SU-DHL-6 (cell line): ENCODE measurements at regions not wholly inside any gene's neighbourhood (a gene's known extent, or its start where the extent isn't known, plus 50 kb on each side); places are given as distances from the start of the nearest gene placed in this dataset.

Source experiments
- H2AFZ ChIP-seq: fragments of 200-600 bp; sonication (generic); 2 replicates; pipeline ENCODE4 v1.6.1; 2014; ENCODE audit warnings: low read depth, mild to moderate bottlenecking, moderate library complexity, mixed read lengths, antibody characterized with exemption, low read length; ENCODE audit not compliant: severe bottlenecking
- H3F3A ChIP-seq: fragments of 200-600 bp; shearing (Covaris generic); 2 replicates; pipeline ENCODE4 v1.6.0; 2016; ENCODE audit warnings: antibody characterized with exemption, mild to moderate bottlenecking; ENCODE audit not compliant: insufficient read depth
- H3K27ac ChIP-seq: fragments of 200-600 bp; sonication (generic); 2 replicates; pipeline ENCODE4 v1.5.1; 2016; ENCODE audit warnings: low read depth, mild to moderate bottlenecking, low read length, moderate library complexity, mixed read lengths
- H3K27me3 ChIP-seq: fragments of 200-600 bp; sonication (generic), shearing (Covaris generic); 2 replicates; pipeline ENCODE4 v1.6.0; 2014; ENCODE audit warnings: mild to moderate bottlenecking, low read length
- H3K36me3 ChIP-seq: fragments of 200-600 bp; sonication (generic); 2 replicates; pipeline ENCODE4 v1.6.1; 2014; ENCODE audit warnings: mild to moderate bottlenecking, low read length, mixed read lengths
- H3K4me2 ChIP-seq: fragments of 300-600, 200-600 bp; shearing (Covaris generic), sonication (generic); 2 replicates; pipeline ENCODE4 v1.6.0; 2014; ENCODE audit warnings: low read length, low read depth, mild to moderate bottlenecking; ENCODE audit not compliant: poor library complexity, severe bottlenecking
- H3K4me3 ChIP-seq: fragments of 200-600 bp; sonication (generic); 2 replicates; pipeline ENCODE4 v1.5.1; 2014; ENCODE audit warnings: antibody characterized with exemption, low read length, mild to moderate bottlenecking, mixed read lengths; ENCODE audit not compliant: insufficient read depth, poor library complexity, severe bottlenecking
- H3K79me2 ChIP-seq: fragments of 200-600 bp; sonication (generic); 2 replicates; pipeline ENCODE4 v1.6.1; 2014; ENCODE audit warnings: mild to moderate bottlenecking, low read length, moderate library complexity; ENCODE audit not compliant: insufficient read depth
- H3K9ac ChIP-seq: fragments of 200-600 bp; sonication (generic); 2 replicates; pipeline ENCODE4 v1.7.0; 2014; ENCODE audit warnings: mild to moderate bottlenecking, low read length
- H3K9me2 ChIP-seq: fragments of 200-600 bp; sonication (generic); replicated peaks from 2 replicates; pipeline ENCODE4 v1.6.1; 2014; ENCODE audit warnings: low read length; ENCODE audit not compliant: insufficient read depth
- H3K9me3 ChIP-seq: fragments of 200-600 bp; sonication (generic); 2 replicates; pipeline ENCODE4 v1.6.1; 2014; ENCODE audit warnings: low read length, mixed read lengths; ENCODE audit not compliant: insufficient read depth
- H4K20me1 ChIP-seq: fragments of 200-600 bp; sonication (generic); 2 replicates; pipeline ENCODE4 v1.6.1; 2014; ENCODE audit warnings: low read depth, mild to moderate bottlenecking, antibody characterized with exemption, low read length, moderate library complexity, mixed read lengths
- EZH2phosphoT487 ChIP-seq: fragments of 200-600 bp; sonication (generic), shearing (Covaris generic); conservative IDR thresholded peaks from 2 replicates; pipeline ENCODE4 v1.6.1; 2018; ENCODE audit warnings: mild to moderate bottlenecking, antibody characterized with exemption, low read length, moderate library complexity, mixed read lengths
- TF ChIP-seq, protein P1 (sequence below): fragments of 200-600 bp; sonication (generic); IDR thresholded peaks from one replicate; pipeline ENCODE4 v1.5.1; 2017; ENCODE audit warnings: antibody characterized with exemption, mild to moderate bottlenecking, low read length, moderate library complexity; ENCODE audit not compliant: insufficient read depth, poor library complexity, severe bottlenecking

DNA sequence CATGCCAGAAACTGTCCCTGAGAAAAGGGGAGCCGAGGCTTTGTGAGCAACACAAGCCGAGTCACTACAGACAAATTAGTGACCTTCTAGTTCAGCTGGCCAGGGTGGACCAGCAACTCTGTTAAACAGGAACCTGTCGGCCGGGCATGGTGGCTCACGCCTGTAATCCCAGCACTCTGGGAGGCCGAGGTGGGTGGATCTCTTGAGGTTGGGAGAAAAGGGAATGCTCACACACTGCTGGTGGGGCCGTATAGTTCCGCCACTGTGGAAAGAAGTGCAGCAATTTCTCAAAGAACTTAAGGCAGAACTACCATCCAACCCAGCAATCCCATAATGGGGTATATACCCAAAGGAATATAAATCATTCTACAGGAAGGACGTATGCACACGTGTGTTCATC is 67.8 kb downstream of the C16orf95 start:
- no peak overlapping the region for H2AFZ ChIP-seq
- H3K4me3 ChIP-seq: no peak overlapping the region
- H3K79me2 ChIP-seq: no peaks in the 10 kb centered on the region
- no peaks in the 10 kb centered on the region for H3F3A ChIP-seq
- H3K27me3 ChIP-seq: no peaks in the 10 kb centered on the region
- no peak overlapping the region for H3K9ac ChIP-seq
- no peak overlapping the region for H3K4me2 ChIP-seq
- H3K9me3 ChIP-seq: no peaks in the 10 kb centered on the region
- H3K36me3 ChIP-seq: no peaks in the 10 kb centered on the region
- no peaks in the 10 kb centered on the region for H3K9me2 ChIP-seq
- H4K20me1 ChIP-seq: no peaks in the 10 kb centered on the region
- no peak overlapping the region for H3K27ac ChIP-seq
- TF ChIP-seq, protein P1, sequence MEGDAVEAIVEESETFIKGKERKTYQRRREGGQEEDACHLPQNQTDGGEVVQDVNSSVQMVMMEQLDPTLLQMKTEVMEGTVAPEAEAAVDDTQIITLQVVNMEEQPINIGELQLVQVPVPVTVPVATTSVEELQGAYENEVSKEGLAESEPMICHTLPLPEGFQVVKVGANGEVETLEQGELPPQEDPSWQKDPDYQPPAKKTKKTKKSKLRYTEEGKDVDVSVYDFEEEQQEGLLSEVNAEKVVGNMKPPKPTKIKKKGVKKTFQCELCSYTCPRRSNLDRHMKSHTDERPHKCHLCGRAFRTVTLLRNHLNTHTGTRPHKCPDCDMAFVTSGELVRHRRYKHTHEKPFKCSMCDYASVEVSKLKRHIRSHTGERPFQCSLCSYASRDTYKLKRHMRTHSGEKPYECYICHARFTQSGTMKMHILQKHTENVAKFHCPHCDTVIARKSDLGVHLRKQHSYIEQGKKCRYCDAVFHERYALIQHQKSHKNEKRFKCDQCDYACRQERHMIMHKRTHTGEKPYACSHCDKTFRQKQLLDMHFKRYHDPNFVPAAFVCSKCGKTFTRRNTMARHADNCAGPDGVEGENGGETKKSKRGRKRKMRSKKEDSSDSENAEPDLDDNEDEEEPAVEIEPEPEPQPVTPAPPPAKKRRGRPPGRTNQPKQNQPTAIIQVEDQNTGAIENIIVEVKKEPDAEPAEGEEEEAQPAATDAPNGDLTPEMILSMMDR: no peak
- TF ChIP-seq EZH2phosphoT487: no peak

DNA sequence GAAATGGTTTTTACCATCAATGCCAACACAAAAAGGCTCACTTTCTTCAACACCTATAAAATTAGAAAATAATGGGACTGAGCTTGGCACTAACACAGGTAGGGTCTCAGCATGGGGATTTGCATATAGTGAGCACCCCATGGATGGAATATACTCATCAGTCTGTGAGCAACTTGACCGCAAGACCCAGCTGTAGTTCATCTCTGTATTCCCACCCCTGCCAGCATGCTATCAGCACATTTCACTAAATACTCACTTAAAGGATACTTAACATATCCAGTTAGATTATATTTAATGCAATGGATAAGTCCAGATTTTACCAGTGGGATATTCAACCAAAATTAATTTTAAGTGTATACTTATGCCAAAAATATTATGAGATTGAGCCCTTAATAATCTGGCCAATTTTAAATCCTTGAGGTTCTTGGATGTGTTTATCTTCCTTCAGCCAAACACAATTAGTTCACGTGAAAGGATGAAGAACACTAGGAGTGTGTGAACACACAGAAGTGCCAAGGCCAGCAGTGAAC is 66.7 kb downstream of the C16orf95 start:
- Histone ChIP-seq H3K27ac (no peak overlapping the region), H3K9ac (no peak overlapping the region), H3F3A (no peaks in the 10 kb centered on the region), H3K4me3 (no peak overlapping the region), H3K27me3 (no peaks in the 10 kb centered on the region), H3K79me2 (no peaks in the 10 kb centered on the region), H3K9me2 (no peaks in the 10 kb centered on the region), H3K4me2 (no peak overlapping the region), H4K20me1 (no peaks in the 10 kb centered on the region), H3K36me3 (no peaks in the 10 kb centered on the region), H3K9me3 (no peaks in the 10 kb centered on the region), H2AFZ (no peak overlapping the region)
- TF ChIP-seq, protein P1: no peak
- no peak for TF ChIP-seq EZH2phosphoT487

DNA sequence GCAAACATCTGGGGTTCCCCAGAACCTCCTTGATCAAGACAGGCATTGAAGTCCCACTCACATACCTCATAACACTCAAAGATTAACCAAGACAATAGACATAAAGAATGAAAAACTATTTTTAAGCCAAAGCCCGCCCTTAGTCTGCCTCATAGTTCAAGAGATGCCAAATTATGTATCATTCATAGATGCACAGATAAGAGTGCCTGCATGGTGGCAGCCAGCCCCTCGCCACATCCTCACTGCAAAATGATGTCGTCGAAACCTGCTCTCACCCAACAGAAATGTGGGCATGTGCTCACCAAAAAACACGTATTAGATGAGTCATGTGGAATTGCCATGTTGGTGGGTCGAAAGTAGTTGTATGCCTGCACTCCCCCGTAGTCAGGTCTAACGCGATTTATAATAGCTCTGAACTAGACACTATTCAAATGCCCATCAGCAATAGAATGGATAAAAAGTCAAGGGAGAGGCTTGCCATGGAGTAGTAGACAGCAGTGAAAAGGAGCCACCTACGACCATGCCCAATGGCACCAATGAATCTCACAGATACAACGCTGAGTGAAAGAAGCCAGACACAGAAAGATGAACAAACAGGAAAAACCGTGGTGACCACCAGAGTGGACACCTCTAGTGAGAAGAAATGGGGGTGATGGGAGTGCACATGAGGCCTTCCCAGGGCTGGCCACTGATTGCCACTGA is 64.8 kb downstream of the C16orf95 start:
- Histone ChIP-seq H3K4me3 (no peak overlapping the region), H3K9me2 (no peaks in the 10 kb centered on the region)
- TF ChIP-seq EZH2phosphoT487: no peak
- TF ChIP-seq, protein P1: no peak

More for the DNA sequence above, 64.8 kb downstream of the C16orf95 start:
- Histone ChIP-seq H3K27me3 (no peaks in the 10 kb centered on the region), H3K79me2 (no peaks in the 10 kb centered on the region), H3K36me3 (no peaks in the 10 kb centered on the region), H3K27ac (no peak overlapping the region), H2AFZ (no peak overlapping the region), H4K20me1 (no peaks in the 10 kb centered on the region), H3F3A (no peaks in the 10 kb centered on the region), H3K9ac (no peak overlapping the region), H3K9me3 (no peaks in the 10 kb centered on the region), H3K4me2 (no peak overlapping the region)
